ENCODE measurements at regions not wholly inside any gene's neighbourhood (a gene's known extent, or its start where the extent isn't known, plus 50 kb on each side); places are given as distances from the start of the nearest gene placed in this dataset.

DNA sequence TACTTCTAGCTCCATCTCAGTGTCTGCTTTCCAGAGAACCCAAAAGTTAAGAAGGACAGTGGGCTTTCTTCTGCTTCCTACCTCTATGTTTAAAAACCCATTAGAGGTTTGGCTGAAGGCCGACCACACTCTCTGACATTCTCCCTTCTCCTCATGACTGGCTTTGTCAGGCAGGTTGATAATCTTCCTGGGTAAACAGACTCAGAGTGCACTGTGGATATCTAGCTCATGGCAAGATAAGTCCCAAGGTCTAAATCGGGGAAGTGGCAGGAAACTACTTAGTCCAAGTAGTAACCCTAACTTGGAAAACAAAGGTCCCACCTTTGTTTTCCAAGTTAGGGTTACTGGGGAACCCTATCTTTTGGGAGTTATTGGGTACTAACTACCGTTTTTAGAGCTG, 161.9 kb upstream of the SPAG17 start:
- intact Hi-C loops (cut with DNase I), result no loop called here
- DNase-seq, result no peak
- H3K4me1 ChIP-seq, result no peaks in the 10 kb centered on the region

DNA sequence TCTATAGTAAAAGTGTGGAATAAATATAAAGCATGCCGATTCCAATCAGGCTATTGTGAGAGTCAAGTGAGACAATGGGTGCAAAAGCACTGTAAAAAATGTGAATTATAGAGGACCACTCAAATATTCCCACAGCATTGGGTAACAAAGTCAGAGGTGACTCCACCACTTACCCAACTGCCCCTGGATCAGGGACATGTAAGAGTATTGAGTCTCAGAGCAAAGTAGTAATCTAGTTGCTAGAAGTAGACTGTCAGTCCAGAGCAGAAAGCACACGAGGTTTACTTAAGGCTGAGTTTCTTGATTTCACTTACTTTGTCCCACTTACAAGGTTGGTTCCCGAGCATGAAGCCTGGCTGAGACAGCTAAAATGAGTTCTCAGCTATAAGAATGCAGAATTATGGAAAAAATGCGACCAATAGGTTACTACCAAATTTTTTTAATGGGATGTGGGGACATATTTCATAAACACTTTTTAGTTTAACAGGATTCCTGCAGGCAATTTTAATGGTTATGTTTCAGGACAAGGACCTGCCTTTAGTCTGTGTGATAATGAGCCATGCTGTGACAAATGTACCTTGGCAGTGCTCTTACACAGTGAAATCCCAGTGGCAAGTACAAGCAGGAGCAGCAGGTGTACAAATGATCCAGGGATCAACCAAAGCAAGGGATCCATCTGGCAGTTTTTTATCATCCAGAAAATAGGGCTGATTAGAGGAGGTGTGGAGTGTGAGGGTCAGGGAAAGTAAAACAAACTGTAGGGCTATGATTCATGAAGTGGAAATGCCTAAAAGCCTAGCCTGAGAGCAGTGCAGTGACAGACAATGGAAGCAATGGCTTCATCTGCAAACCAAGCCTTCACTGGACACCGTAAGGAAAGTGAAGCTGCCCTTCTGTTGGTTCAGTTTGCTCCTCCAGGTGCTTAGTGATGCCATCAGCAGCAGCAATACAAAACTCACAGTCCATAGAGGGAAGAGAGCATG, 156.2 kb upstream of the SPAG17 start:
- no peaks in the 10 kb centered on the region for H3K4me1 ChIP-seq
- intact Hi-C loops (cut with DNase I), result no loop called here
- no peak overlapping the region for H3K9ac ChIP-seq (ENCODE audit: low read depth in 2 of 2, low read length in 2 of 2)
- H3K9me3 ChIP-seq, result no peaks in the 10 kb centered on the region
- no peak overlapping the region for H3K4me3 ChIP-seq
- no peak overlapping the region for H3K27ac ChIP-seq
- no peaks in the 10 kb centered on the region for H3K36me3 ChIP-seq
- no peaks in the 10 kb centered on the region for H3K27me3 ChIP-seq
- TF ChIP-seq, protein P1, sequence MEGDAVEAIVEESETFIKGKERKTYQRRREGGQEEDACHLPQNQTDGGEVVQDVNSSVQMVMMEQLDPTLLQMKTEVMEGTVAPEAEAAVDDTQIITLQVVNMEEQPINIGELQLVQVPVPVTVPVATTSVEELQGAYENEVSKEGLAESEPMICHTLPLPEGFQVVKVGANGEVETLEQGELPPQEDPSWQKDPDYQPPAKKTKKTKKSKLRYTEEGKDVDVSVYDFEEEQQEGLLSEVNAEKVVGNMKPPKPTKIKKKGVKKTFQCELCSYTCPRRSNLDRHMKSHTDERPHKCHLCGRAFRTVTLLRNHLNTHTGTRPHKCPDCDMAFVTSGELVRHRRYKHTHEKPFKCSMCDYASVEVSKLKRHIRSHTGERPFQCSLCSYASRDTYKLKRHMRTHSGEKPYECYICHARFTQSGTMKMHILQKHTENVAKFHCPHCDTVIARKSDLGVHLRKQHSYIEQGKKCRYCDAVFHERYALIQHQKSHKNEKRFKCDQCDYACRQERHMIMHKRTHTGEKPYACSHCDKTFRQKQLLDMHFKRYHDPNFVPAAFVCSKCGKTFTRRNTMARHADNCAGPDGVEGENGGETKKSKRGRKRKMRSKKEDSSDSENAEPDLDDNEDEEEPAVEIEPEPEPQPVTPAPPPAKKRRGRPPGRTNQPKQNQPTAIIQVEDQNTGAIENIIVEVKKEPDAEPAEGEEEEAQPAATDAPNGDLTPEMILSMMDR (IDR thresholded peaks at IDR 0.05), result no peak
- no peak for DNase-seq

More for the DNA sequence above, 161.9 kb upstream of the SPAG17 start:
- no peak overlapping the region for H3K4me3 ChIP-seq
- TF ChIP-seq, protein P1 (IDR thresholded peaks at IDR 0.05), result no peak
- no peaks in the 10 kb centered on the region for H3K36me3 ChIP-seq
- no peaks in the 10 kb centered on the region for H3K27me3 ChIP-seq
- H3K9ac ChIP-seq (ENCODE audit: low read depth in 2 of 2, low read length in 2 of 2), result no peak overlapping the region
- H3K27ac ChIP-seq, result no peak overlapping the region
- H3K9me3 ChIP-seq, result no peaks in the 10 kb centered on the region

DNA sequence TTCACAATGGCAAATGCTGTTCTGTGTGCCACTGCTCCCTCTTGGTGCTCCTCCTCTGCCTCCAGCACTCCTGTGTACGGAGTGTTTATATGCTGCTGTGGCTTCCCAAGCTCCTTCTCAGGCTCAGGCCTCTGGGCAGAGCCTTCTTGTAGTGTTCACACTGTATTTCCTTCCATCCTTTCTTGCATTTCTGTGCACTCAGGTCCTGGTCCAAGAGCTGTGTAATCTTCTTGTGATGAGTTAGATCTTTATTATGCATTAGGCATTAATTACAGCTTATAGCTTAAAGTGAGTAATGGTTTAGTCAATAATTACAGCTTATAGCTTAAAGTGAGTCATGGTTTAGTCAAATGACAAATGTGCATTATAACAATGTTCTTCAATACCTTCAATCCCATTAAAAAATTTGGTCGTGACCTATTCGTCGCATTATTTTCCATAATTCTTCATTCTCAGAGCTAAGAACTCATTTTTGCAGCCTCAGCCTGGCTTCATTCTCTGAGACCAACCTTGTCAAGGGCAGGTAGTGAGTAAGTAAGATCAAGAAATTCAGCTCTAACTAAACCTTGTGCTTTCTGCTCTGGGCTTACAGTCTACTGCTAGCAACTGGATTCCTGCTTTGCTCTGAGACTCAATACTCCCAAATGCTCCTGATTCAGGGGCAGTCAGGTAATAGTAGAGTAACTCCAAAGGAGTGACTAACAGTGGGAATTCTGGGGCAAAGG, 154.5 kb upstream of the SPAG17 start:
- H3K4me3 ChIP-seq, result no peak overlapping the region
- H3K27ac ChIP-seq, result no peak overlapping the region
- no peaks in the 10 kb centered on the region for H3K4me1 ChIP-seq
- TF ChIP-seq, protein P1 (IDR thresholded peaks at IDR 0.05), result no peak
- intact Hi-C loops (cut with DNase I), result no loop called here
- no peaks in the 10 kb centered on the region for H3K27me3 ChIP-seq
- DNase-seq, result no peak
- no peaks in the 10 kb centered on the region for H3K36me3 ChIP-seq
- H3K9me3 ChIP-seq, result no peaks in the 10 kb centered on the region
- H3K9ac ChIP-seq (ENCODE audit: low read depth in 2 of 2, low read length in 2 of 2), result no peak overlapping the region

DNA sequence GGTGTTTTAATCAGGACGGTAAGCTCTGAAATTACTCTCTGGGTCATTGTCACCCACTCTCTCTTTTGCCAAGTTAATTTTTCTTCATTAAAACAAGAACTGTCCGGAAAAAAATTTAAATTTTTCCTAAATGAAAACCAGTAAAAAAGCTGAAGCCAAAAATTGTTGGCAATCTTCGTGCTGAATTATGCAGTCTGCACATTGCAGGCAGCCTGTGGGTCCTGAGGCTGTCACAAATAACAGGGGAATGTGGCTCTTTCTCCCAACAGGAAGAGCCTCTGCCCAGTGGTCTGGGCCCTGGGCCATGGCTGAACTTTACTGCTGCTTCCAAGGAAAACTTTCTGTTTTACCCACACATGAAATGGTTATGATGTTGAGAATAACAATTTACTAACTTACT, 153.9 kb upstream of the SPAG17 start:
- Histone ChIP-seq H3K4me1 (no peaks in the 10 kb centered on the region), H3K9me3 (no peaks in the 10 kb centered on the region), H3K27me3 (no peaks in the 10 kb centered on the region), H3K9ac (ENCODE audit: low read depth in 2 of 2, low read length in 2 of 2) (no peak overlapping the region), H3K36me3 (no peaks in the 10 kb centered on the region), H3K4me3 (no peak overlapping the region), H3K27ac (no peak overlapping the region)
- TF ChIP-seq, protein P1 (IDR thresholded peaks at IDR 0.05), result no peak
- no peak for DNase-seq
- intact Hi-C loops (cut with DNase I), result no loop called here

DNA sequence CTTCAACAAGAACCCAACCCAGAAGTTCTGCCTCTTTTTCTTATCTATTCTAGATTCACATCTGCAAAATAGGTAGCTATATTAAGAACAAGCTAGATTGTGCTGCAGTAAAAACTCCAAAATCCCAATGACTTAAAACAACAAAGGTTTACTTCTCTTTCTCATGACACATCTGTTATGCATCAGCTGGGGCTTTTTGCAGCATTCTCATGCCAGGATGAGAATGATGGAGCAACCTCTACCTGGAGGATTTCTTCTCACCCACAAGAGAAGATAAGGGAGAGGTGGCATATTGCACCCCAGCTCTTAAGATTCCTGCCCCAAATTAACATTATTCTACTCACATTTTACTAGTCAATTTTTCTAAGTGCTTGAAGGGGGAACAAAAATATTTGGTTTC, 152.3 kb upstream of the SPAG17 start:
- H3K36me3 ChIP-seq, result no peaks in the 10 kb centered on the region
- H3K4me3 ChIP-seq, result no peak overlapping the region
- H3K27me3 ChIP-seq, result no peaks in the 10 kb centered on the region
- H3K9me3 ChIP-seq, result no peaks in the 10 kb centered on the region
- no peak for DNase-seq
- H3K27ac ChIP-seq, result no peak overlapping the region
- TF ChIP-seq, protein P1 (IDR thresholded peaks at IDR 0.05), result no peak
- no peaks in the 10 kb centered on the region for H3K4me1 ChIP-seq
- intact Hi-C loops (cut with DNase I), result no loop called here
- no peak overlapping the region for H3K9ac ChIP-seq (ENCODE audit: low read depth in 2 of 2, low read length in 2 of 2)
